NCI-H446 treated with DMSO at 0.1 percent for 48 hours (cell line): ENCODE measurements at regions not wholly inside any gene's neighbourhood (a gene's known extent, or its start where the extent isn't known, plus 50 kb on each side); places are given as distances from the start of the nearest gene placed in this dataset.

Source experiments
- DNase-seq: peaks from one replicate; lab custom pipeline; 2025; lab: John Stamatoyannopoulos, UW

GRCh38 chrX:11952176-11952720 lies 186.0 kb upstream of the FRMPD4 start:
- DNase-seq: no peak

GRCh38 chrX:11953615-11954014 lies 184.7 kb upstream of the FRMPD4 start:
- DNase-seq: no peak

- DNase-seq: no peak
Observed at GRCh38 chrX:11954176-11954575, 184.1 kb upstream of the FRMPD4 start.

GRCh38 chrX:11960031-11960430 lies 178.2 kb upstream of the FRMPD4 start:
- no peak for DNase-seq

GRCh38 chrX:11965436-11965835 lies 172.8 kb upstream of the FRMPD4 start:
- DNase-seq: no peak

- no peak for DNase-seq
Observed at GRCh38 chrX:11967986-11968869, 170.0 kb upstream of the FRMPD4 start.

GRCh38 chrX:11968991-11969390 lies 169.3 kb upstream of the FRMPD4 start:
- no peak for DNase-seq

- DNase-seq: no peak
Observed at GRCh38 chrX:11970578-11971359, 167.5 kb upstream of the FRMPD4 start.

GRCh38 chrX:11976663-11977062 lies 161.6 kb upstream of the FRMPD4 start:
- DNase-seq: no peak

GRCh38 chrX:11992271-11992670 lies 146.0 kb upstream of the FRMPD4 start:
- DNase-seq: no peak

GRCh38 chrX:11995146-11995545 lies 143.1 kb upstream of the FRMPD4 start:
- DNase-seq: no peak

- no peak for DNase-seq
Observed at GRCh38 chrX:11996810-11997209, 141.5 kb upstream of the FRMPD4 start.

- DNase-seq: no peak
Observed at GRCh38 chrX:11998944-11999343, 139.3 kb upstream of the FRMPD4 start.

- DNase-seq: no peak
Observed at GRCh38 chrX:12002876-12003275, 135.4 kb upstream of the FRMPD4 start.

- no peak for DNase-seq
Observed at GRCh38 chrX:12007881-12008280, 130.4 kb upstream of the FRMPD4 start.

- no peak for DNase-seq
Observed at GRCh38 chrX:12010436-12010835, 127.8 kb upstream of the FRMPD4 start.

- DNase-seq: no peak
Observed at GRCh38 chrX:12011075-12011474, 127.2 kb upstream of the FRMPD4 start.

- DNase-seq: no peak
Observed at GRCh38 chrX:12013211-12013618, 125.1 kb upstream of the FRMPD4 start.

- DNase-seq: no peak
Observed at GRCh38 chrX:12021698-12022097, 116.6 kb upstream of the FRMPD4 start.

GRCh38 chrX:12026481-12026880 lies 111.8 kb upstream of the FRMPD4 start:
- no peak for DNase-seq

GRCh38 chrX:12032082-12032481 lies 106.2 kb upstream of the FRMPD4 start:
- no peak for DNase-seq

- no peak for DNase-seq
Observed at GRCh38 chrX:12034741-12035140, 103.5 kb upstream of the FRMPD4 start.

- no peak for DNase-seq
Observed at GRCh38 chrX:12042615-12043014, 95.7 kb upstream of the FRMPD4 start.
